ENCODE measurements at regions not wholly inside any gene's neighbourhood (a gene's known extent, or its start where the extent isn't known, plus 50 kb on each side); places are given as distances from the start of the nearest gene placed in this dataset.
"Not testable (repeated sequence)": the region's sequence is repeated elsewhere in the genome, so short reads cannot be mapped to it uniquely, and the experiment has no call there.

DNA sequence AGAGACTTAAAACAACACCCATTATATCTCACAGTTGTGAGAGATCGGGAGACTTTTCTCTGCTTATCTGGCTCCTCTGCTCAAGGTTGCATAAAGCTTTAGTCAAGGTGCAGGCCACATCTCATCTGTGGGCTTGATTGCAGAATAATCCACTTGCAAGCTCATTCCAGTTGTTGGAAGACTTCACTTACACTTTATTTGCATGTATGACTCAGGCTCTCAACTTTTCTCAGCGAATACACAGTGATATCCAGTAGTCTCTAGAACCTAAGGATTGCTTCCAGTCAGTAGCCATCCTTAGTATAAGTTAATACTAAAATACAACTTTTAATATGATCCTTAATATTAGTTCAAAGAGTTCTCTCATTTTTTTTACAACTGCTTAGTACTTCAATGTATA, 435.5 kb upstream of the NRG3 start:
- H3K79me1 ChIP-seq (ENCODE audit: low read length), result no peaks in the 10 kb centered on the region
- H3K4me2 ChIP-seq (ENCODE audit: low read length), result no peak overlapping the region
- WGBS (ENCODE audit: extremely low coverage, insufficient coverage, insufficient read length), result no CpG with 5 or more reads among the region's 2 CpGs
- H3K27ac ChIP-seq (ENCODE audit: low read depth, low read length), result no peak overlapping the region
- no peaks in the 10 kb centered on the region for H3K4me1 ChIP-seq (ENCODE audit: control insufficient read depth in 1 of 2, insufficient read depth in 2 of 2, low read length in 2 of 2)
- no peaks in the 10 kb centered on the region for H3K27me3 ChIP-seq (ENCODE audit: insufficient read depth, low read length)
- H3K23ac ChIP-seq (ENCODE audit: low read length), result no peak overlapping the region
- H3K79me2 ChIP-seq (ENCODE audit: control insufficient read depth, insufficient read depth, low read length, poor library complexity), result no peaks in the 10 kb centered on the region
- H3K9ac ChIP-seq (ENCODE audit: low read length), result no peak overlapping the region
- H3K4me3 ChIP-seq (ENCODE audit: low read depth, low read length), result no peak overlapping the region
- H3K9me3 ChIP-seq (ENCODE audit: insufficient read depth, low read depth, low read length), result no peaks in the 10 kb centered on the region
- H2AK5ac ChIP-seq (ENCODE audit: low read length), result no peak overlapping the region
- no peak overlapping the region for H4K12ac ChIP-seq (ENCODE audit: low read depth, low read length)
- no peak overlapping the region for H3K4ac ChIP-seq (ENCODE audit: low read depth, low read length)
- no peaks in the 10 kb centered on the region for H3K36me3 ChIP-seq (ENCODE audit: control insufficient read depth in 1 of 2, insufficient read depth in 2 of 2, low read length in 2 of 2)
- H3K18ac ChIP-seq (ENCODE audit: low read length), result no peak overlapping the region
- H4K91ac ChIP-seq (ENCODE audit: low read depth, low read length), result no peak overlapping the region
- no peak for DNase-seq
- no peak overlapping the region for H2BK120ac ChIP-seq (ENCODE audit: insufficient read depth, low read length, poor library complexity)
- H2BK5ac ChIP-seq (ENCODE audit: low read depth, low read length, poor library complexity), result no peak overlapping the region
- H3K14ac ChIP-seq (ENCODE audit: low read length), result no peak overlapping the region
- no peak overlapping the region for H4K8ac ChIP-seq (ENCODE audit: low read depth, low read length)
- no peak overlapping the region for H2BK12ac ChIP-seq (ENCODE audit: low read length)
- no peak overlapping the region for H2AFZ ChIP-seq (ENCODE audit: insufficient read depth, low read length, poor library complexity)

DNA sequence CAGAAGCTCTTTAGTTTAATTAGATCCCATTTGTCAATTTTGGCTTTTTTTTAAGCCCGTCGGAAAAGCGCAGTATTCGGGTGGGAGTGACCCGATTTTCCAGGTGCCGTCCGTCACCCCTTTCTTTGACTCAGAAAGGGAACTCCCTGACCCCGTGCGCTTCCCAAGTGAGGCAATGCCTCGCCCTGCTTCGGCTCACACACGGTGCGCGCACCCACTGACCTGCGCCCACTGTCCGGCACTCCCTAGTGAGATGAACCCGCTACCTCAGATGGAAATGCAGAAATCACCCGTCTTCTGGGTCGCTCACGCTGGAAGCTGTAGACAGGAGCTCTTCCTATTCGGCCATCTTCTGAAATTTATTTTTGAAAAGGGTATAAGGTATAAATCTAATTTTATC, 433.4 kb upstream of the NRG3 start:
- H3K14ac ChIP-seq (ENCODE audit: low read length); H3K36me3 ChIP-seq (ENCODE audit: control insufficient read depth in 1 of 2, insufficient read depth in 2 of 2, low read length in 2 of 2); H2AFZ ChIP-seq (ENCODE audit: insufficient read depth, low read length, poor library complexity); H3K9ac ChIP-seq (ENCODE audit: low read length); H3K18ac ChIP-seq (ENCODE audit: low read length); H2AK5ac ChIP-seq (ENCODE audit: low read length); H3K4me2 ChIP-seq (ENCODE audit: low read length); H3K4me1 ChIP-seq (ENCODE audit: control insufficient read depth in 1 of 2, insufficient read depth in 2 of 2, low read length in 2 of 2); H3K4me3 ChIP-seq (ENCODE audit: low read depth, low read length); H2BK12ac ChIP-seq (ENCODE audit: low read length); H2BK5ac ChIP-seq (ENCODE audit: low read depth, low read length, poor library complexity); H4K8ac ChIP-seq (ENCODE audit: low read depth, low read length); H4K12ac ChIP-seq (ENCODE audit: low read depth, low read length); H3K27ac ChIP-seq (ENCODE audit: low read depth, low read length); H4K91ac ChIP-seq (ENCODE audit: low read depth, low read length); H3K79me2 ChIP-seq (ENCODE audit: control insufficient read depth, insufficient read depth, low read length, poor library complexity); H2BK120ac ChIP-seq (ENCODE audit: insufficient read depth, low read length, poor library complexity); H3K79me1 ChIP-seq (ENCODE audit: low read length); H3K27me3 ChIP-seq (ENCODE audit: insufficient read depth, low read length); H3K9me3 ChIP-seq (ENCODE audit: insufficient read depth, low read depth, low read length); H3K4ac ChIP-seq (ENCODE audit: low read depth, low read length); H3K23ac ChIP-seq (ENCODE audit: low read length); DNase-seq: not testable (repeated sequence)
- WGBS (ENCODE audit: extremely low coverage, insufficient coverage, insufficient read length), result no CpG with 5 or more reads among the region's 21 CpGs

DNA sequence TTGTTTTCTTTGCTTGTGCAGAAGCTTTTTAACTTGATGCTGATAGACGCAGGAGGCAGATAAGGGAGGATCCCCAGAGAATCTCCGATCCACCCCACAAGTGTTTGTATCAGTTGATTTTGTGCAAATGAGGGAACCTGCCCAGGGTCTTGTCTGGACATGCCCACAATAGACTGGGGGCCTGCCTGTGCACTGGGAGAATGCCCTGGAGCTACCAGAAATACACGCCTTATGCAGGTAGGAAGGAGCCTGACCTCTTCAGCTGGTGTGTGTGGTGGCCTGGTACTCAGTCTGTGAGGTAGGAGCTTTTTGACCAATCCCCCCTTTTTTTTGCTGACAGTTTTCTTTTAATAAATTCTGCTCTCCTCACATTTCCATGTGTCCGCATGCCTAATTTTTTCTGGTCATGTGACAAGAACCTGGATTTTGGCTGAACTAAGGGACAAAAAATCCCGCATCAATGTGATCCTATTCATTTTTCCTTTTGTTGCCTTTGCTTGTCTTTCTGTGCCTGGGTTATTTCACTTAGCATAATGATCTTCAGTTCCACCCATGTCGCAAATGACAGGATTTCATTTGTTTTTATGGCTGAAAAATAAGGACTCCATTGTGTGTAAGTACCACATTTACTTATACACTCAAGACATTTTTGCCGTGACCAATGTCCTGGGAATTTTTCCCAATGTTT, 430.6 kb upstream of the NRG3 start:
- no peaks in the 10 kb centered on the region for H3K79me2 ChIP-seq (ENCODE audit: control insufficient read depth, insufficient read depth, low read length, poor library complexity)
- H4K12ac ChIP-seq (ENCODE audit: low read depth, low read length), result no peak overlapping the region
- no peaks in the 10 kb centered on the region for H3K4me1 ChIP-seq (ENCODE audit: control insufficient read depth in 1 of 2, insufficient read depth in 2 of 2, low read length in 2 of 2)
- H3K9me3 ChIP-seq (ENCODE audit: insufficient read depth, low read depth, low read length), result no peaks in the 10 kb centered on the region
- H3K23ac ChIP-seq (ENCODE audit: low read length), result no peak overlapping the region
- DNase-seq, result no peak
- H2AK5ac ChIP-seq (ENCODE audit: low read length), result no peak overlapping the region
- H3K18ac ChIP-seq (ENCODE audit: low read length), result no peak overlapping the region
- no peak overlapping the region for H2AFZ ChIP-seq (ENCODE audit: insufficient read depth, low read length, poor library complexity)
- no peak overlapping the region for H2BK120ac ChIP-seq (ENCODE audit: insufficient read depth, low read length, poor library complexity)
- no peaks in the 10 kb centered on the region for H3K36me3 ChIP-seq (ENCODE audit: control insufficient read depth in 1 of 2, insufficient read depth in 2 of 2, low read length in 2 of 2)
- no peak overlapping the region for H2BK5ac ChIP-seq (ENCODE audit: low read depth, low read length, poor library complexity)
- no peak overlapping the region for H3K4me2 ChIP-seq (ENCODE audit: low read length)
- H3K4me3 ChIP-seq (ENCODE audit: low read depth, low read length), result no peak overlapping the region
- H2BK12ac ChIP-seq (ENCODE audit: low read length), result no peak overlapping the region
- no peaks in the 10 kb centered on the region for H3K27me3 ChIP-seq (ENCODE audit: insufficient read depth, low read length)
- no peak overlapping the region for H4K91ac ChIP-seq (ENCODE audit: low read depth, low read length)
- H3K14ac ChIP-seq (ENCODE audit: low read length), result no peak overlapping the region
- no peak overlapping the region for H3K27ac ChIP-seq (ENCODE audit: low read depth, low read length)
- WGBS (ENCODE audit: extremely low coverage, insufficient coverage, insufficient read length), result no CpG with 5 or more reads among the region's 7 CpGs
- H3K79me1 ChIP-seq (ENCODE audit: low read length), result no peaks in the 10 kb centered on the region
- H3K4ac ChIP-seq (ENCODE audit: low read depth, low read length), result no peak overlapping the region
- H3K9ac ChIP-seq (ENCODE audit: low read length), result no peak overlapping the region
- H4K8ac ChIP-seq (ENCODE audit: low read depth, low read length), result no peak overlapping the region

DNA sequence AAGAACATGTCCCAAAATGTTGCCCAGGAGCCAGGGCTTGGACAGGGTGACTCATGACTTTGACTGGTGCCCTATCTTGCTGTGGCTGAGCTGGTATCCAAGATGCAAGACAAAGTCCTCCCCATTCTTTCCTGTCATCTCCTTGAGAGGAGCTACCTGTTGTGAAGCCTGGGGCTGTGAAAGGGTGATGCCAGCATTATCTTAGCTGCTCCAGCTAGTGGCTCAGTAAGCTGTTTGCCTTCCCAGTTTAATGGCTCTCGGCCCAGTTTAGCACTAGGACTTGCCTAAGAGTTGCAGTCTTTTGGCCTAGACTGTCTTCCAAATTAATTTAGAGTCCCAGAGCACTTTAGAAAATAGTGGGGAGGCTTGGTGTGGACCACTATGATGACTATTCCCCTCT, 424.3 kb upstream of the NRG3 start:
- no peak overlapping the region for H4K8ac ChIP-seq (ENCODE audit: low read depth, low read length)
- no peak overlapping the region for H4K12ac ChIP-seq (ENCODE audit: low read depth, low read length)

More for the DNA sequence above, 424.3 kb upstream of the NRG3 start:
- Histone ChIP-seq H3K4me1 (ENCODE audit: control insufficient read depth in 1 of 2, insufficient read depth in 2 of 2, low read length in 2 of 2) (no peaks in the 10 kb centered on the region), H2BK120ac (ENCODE audit: insufficient read depth, low read length, poor library complexity) (no peak overlapping the region), H3K18ac (ENCODE audit: low read length) (no peak overlapping the region), H3K27ac (ENCODE audit: low read depth, low read length) (no peak overlapping the region), H3K9me3 (ENCODE audit: insufficient read depth, low read depth, low read length) (no peaks in the 10 kb centered on the region), H3K4me2 (ENCODE audit: low read length) (no peak overlapping the region), H3K4me3 (ENCODE audit: low read depth, low read length) (no peak overlapping the region), H2AFZ (ENCODE audit: insufficient read depth, low read length, poor library complexity) (no peak overlapping the region), H3K23ac (ENCODE audit: low read length) (no peak overlapping the region), H4K91ac (ENCODE audit: low read depth, low read length) (no peak overlapping the region), H3K79me2 (ENCODE audit: control insufficient read depth, insufficient read depth, low read length, poor library complexity) (no peaks in the 10 kb centered on the region), H3K36me3 (ENCODE audit: control insufficient read depth in 1 of 2, insufficient read depth in 2 of 2, low read length in 2 of 2) (no peaks in the 10 kb centered on the region), H2BK12ac (ENCODE audit: low read length) (no peak overlapping the region), H3K27me3 (ENCODE audit: insufficient read depth, low read length) (no peaks in the 10 kb centered on the region), H3K4ac (ENCODE audit: low read depth, low read length) (no peak overlapping the region), H3K9ac (ENCODE audit: low read length) (no peak overlapping the region), H3K14ac (ENCODE audit: low read length) (no peak overlapping the region), H2BK5ac (ENCODE audit: low read depth, low read length, poor library complexity) (no peak overlapping the region), H3K79me1 (ENCODE audit: low read length) (no peaks in the 10 kb centered on the region), H2AK5ac (ENCODE audit: low read length) (no peak overlapping the region)
- DNase-seq, result no peak
- no CpG with 5 or more reads among the region's 1 CpG for WGBS (ENCODE audit: extremely low coverage, insufficient coverage, insufficient read length)

Measured in trophoblast cell (in vitro differentiated cells and primary cell).